ENCODE measurements at regions not wholly inside any gene's neighbourhood (a gene's known extent, or its start where the extent isn't known, plus 50 kb on each side); places are given as distances from the start of the nearest gene placed in this dataset.

- TF ChIP-seq REST (IDR thresholded peaks at IDR 0.05; ENCODE audit: low read depth, low read length) (no peak), BACH1 (IDR thresholded peaks at IDR 0.05; ENCODE audit: borderline replicate concordance) (no peak), ZZZ3 (IDR thresholded peaks at IDR 0.05; ENCODE audit: control insufficient read depth, insufficient read length, low read depth) (no peak), SREBF1 (IDR thresholded peaks at IDR 0.05; ENCODE audit: low read length) (no peak), SMAD1 (IDR thresholded peaks at IDR 0.05; ENCODE audit: low read depth, partially characterized antibody) (no peak), BRCA1 (IDR thresholded peaks at IDR 0.05; ENCODE audit: low read depth, low read length) (no peak), CBFB (IDR thresholded peaks at IDR 0.05; ENCODE audit: low read depth) (no peak), E4F1 (IDR thresholded peaks at IDR 0.05; ENCODE audit: borderline replicate concordance, partially characterized antibody) (no peak), RELB (IDR thresholded peaks at IDR 0.05; ENCODE audit: low read depth) (no peak), FOXK2 (IDR thresholded peaks at IDR 0.05) (no peak)
These were observed 230.5 kb upstream of the ASIC2 start (continued) for GRCh38 chr17:33523577-33523981.

All from GM12878 (cell line).